Immature natural killer cell (primary cell): ENCODE measurements at regions not wholly inside any gene's neighbourhood (a gene's known extent, or its start where the extent isn't known, plus 50 kb on each side); places are given as distances from the start of the nearest gene placed in this dataset.

Experiments used
- DNase-seq, 3 donors: peaks; one replicate each; pipeline ENCODE4 v3.0.0; 2022; ENCODE audit warnings: mixed read lengths in 1 of 3
- H3K27ac Mint-ChIP-seq, 6 donors: one replicate each; pipeline ENCODE4 v1.8.0; 2020; ENCODE audit warnings: mixed read lengths in 6 of 6, mild to moderate bottlenecking in 5 of 6, inconsistent platforms in 4 of 6, moderate library complexity in 3 of 6
- H3K27me3 Mint-ChIP-seq, 3 donors: one replicate each; pipeline ENCODE4 v1.8.0; 2020 to 2021; ENCODE audit warnings: low read depth in 3 of 3, mild to moderate bottlenecking in 3 of 3, mixed read lengths in 3 of 3, moderate library complexity in 3 of 3, inconsistent platforms in 1 of 3
- H3K36me3 Mint-ChIP-seq, 3 donors: one replicate each; pipeline ENCODE4 v1.8.0; 2020; ENCODE audit warnings: mixed read lengths in 3 of 3, inconsistent platforms in 2 of 3, mild to moderate bottlenecking in 2 of 3
- H3K4me1 Mint-ChIP-seq, 2 donors: one replicate each; pipeline ENCODE4 v1.8.0; 2020; ENCODE audit warnings: inconsistent platforms in 2 of 2, mild to moderate bottlenecking in 2 of 2, mixed read lengths in 2 of 2, moderate library complexity in 1 of 2
- H3K4me3 Mint-ChIP-seq, 5 donors: one replicate each; pipeline ENCODE4 v1.8.0; 2020; ENCODE audit warnings: mild to moderate bottlenecking in 5 of 5, mixed read lengths in 5 of 5, inconsistent platforms in 3 of 5, moderate library complexity in 3 of 5
- H3K9me3 Mint-ChIP-seq, 6 donors: one replicate each; pipeline ENCODE4 v1.8.0; 2020; ENCODE audit warnings: mild to moderate bottlenecking in 6 of 6, mixed read lengths in 6 of 6, inconsistent platforms in 4 of 6, moderate library complexity in 3 of 6

DNA sequence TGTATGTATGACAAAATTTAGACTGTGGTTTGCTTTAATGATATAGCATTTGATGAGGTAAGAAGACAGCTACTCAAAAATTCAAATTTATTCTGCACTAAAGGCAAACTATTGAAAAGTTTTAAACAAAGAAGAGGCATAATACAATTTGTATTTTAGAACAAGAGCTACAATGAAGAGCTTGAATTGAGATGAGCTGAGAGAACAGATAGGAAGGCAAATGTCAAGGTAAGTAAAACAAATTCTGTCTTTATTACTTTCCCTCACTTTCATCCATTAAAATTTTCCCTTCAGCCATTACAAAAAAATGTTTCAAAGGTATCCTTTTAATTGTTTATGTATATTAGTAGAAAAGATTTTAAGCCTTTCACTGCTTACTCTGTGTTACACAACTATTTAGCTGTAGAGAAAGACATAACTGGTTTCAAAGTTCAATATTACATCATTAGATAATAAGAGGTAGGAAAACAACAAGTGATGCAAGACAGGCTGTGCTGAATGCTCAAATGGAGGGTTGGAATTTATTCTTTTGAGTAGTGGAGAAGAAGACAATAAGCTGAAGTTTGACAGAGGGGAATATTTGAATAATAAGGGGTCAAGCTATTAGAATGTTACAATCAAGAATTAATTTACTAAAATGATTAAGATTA is 1334.1 kb downstream of the FSCB start:
- Mint-ChIP-seq H3K4me1 (no peaks in the 10 kb centered on the region), H3K27ac (no peak overlapping the region), H3K27me3 (no peaks in the 10 kb centered on the region), H3K9me3 (peaks cover 11 to 24% (median 20%) of the 10 kb centered on the region in 6 donors), H3K36me3 (no peaks in the 10 kb centered on the region), H3K4me3 (no peak overlapping the region)
- DNase-seq: no peak

DNA sequence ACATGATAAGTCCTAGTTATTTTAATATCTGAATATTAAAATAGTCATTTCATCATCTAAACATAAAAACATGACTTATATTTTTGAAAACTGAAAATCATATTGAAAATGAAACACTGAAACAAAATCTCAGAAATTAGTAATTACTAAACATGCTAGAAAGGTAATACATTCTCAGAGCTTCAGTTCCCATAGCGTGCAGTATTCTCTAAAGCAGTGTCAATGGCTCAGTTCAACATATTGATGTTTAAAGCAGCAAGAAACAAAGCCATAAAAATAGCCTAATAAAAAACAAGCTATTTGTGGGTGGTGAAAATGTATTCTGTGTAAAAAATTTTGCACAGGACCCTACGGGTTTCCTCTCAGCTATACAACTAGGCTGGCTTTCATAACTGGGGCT is 1337.4 kb downstream of the FSCB start:
- no peak for DNase-seq
- Mint-ChIP-seq H3K4me3 (no peak overlapping the region), H3K36me3 (no peaks in the 10 kb centered on the region), H3K27me3 (no peaks in the 10 kb centered on the region), H3K4me1 (no peaks in the 10 kb centered on the region), H3K27ac (no peak overlapping the region), H3K9me3 (peaks cover 13 to 33% (median 27%) of the 10 kb centered on the region in 6 donors)

- Mint-ChIP-seq H3K36me3 (no peaks in the 10 kb centered on the region), H3K4me1 (no peaks in the 10 kb centered on the region), H3K9me3 (peaks cover 13 to 44% (median 36%) of the 10 kb centered on the region in 6 donors), H3K27me3 (no peaks in the 10 kb centered on the region), H3K4me3 (no peak overlapping the region), H3K27ac (no peak overlapping the region)
- no peak for DNase-seq
Observed at GRCh38 chr14:43168371-43168925, 1338.6 kb downstream of the FSCB start.

DNA sequence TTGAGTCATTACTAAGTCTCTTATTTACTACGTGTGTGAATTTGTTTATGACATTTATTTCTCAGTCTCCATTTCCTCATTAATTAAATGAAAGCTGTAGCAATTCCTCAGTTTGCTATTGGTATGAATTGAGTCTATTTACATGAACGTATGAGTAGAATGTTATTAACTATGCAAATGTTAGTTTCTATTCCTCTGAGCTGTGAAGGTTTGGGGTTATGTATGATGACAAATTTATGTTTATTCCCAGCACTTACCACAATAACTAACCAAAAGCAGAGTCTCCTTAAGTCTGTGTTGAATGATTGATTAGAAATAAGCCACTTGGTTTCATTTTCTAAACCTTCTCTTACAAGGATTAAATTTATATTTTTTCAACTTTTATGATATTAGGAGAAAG is 1340.9 kb downstream of the FSCB start:
- Mint-ChIP-seq H3K27me3 (no peaks in the 10 kb centered on the region), H3K36me3 (no peaks in the 10 kb centered on the region), H3K27ac (no peak overlapping the region), H3K4me1 (no peaks in the 10 kb centered on the region), H3K4me3 (no peak overlapping the region), H3K9me3 (peaks cover 4 to 49% (median 33%) of the 10 kb centered on the region in 6 donors)
- no peak for DNase-seq

GRCh38 chr14:43165651-43166050 is 1341.4 kb downstream of the FSCB start:
- no peaks in the 10 kb centered on the region for H3K27me3 Mint-ChIP-seq
- no peaks in the 10 kb centered on the region for H3K4me1 Mint-ChIP-seq
- no peak for DNase-seq
- no peak overlapping the region for H3K27ac Mint-ChIP-seq
- H3K4me3 Mint-ChIP-seq: no peak overlapping the region
- H3K36me3 Mint-ChIP-seq: no peaks in the 10 kb centered on the region
- H3K9me3 Mint-ChIP-seq: peaks cover 7 to 44% (median 28%) of the 10 kb centered on the region in 6 donors

- no peak overlapping the region for H3K4me3 Mint-ChIP-seq
- no peaks in the 10 kb centered on the region for H3K27me3 Mint-ChIP-seq
- no peaks in the 10 kb centered on the region for H3K4me1 Mint-ChIP-seq
- DNase-seq: no peak
- H3K27ac Mint-ChIP-seq: no peak overlapping the region
- no peaks in the 10 kb centered on the region for H3K36me3 Mint-ChIP-seq
- H3K9me3 Mint-ChIP-seq: peaks cover 5 to 49% (median 26%) of the 10 kb centered on the region in 6 donors
Observed at GRCh38 chr14:43161477-43161876, 1345.6 kb downstream of the FSCB start.

DNA sequence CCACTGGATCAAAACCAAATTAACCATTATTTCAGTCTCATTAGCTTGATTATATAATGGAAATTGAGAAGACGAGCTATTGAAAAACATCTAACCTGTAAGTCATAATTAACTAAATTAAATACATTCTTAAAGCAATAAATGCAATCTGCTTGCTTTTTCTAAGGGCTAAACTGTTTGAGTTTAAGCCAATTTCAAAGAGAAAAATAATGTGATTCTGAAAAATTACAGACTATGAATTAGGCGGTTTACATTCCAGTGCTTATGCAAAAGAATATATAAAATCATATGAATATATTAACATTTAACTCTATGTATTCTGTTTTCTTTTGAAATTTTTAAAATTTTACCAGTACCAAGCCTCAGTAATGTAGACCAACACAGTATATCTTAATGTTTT is 1349.4 kb downstream of the FSCB start:
- Mint-ChIP-seq H3K4me3 (no peak overlapping the region), H3K27me3 (peaks cover 0 to 2% (median 0%) of the 10 kb centered on the region in 3 donors), H3K4me1 (no peaks in the 10 kb centered on the region), H3K9me3 (peaks cover 5 to 43% (median 26%) of the 10 kb centered on the region in 6 donors), H3K36me3 (peaks cover 0 to 5% (median 0%) of the 10 kb centered on the region in 3 donors), H3K27ac (no peak overlapping the region)
- DNase-seq: no peak

DNA sequence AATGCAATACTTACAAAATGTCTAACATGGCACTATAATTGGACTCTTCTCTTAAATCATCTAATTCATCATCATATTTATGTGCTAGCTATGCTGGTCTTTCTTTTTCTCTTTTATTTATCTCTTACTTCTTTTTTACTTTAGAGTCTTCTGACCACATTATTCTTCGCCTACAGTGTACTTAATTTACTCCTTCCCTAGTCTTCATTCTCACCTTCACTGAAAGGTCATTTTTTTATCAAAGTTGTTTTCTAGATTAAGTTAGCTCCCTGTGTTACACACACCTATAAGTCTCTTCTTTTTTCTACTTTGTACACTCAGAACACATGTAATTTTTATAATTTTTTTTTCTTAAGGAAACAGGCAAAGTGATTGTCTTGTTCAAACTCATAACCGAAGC is 1351.2 kb downstream of the FSCB start:
- no peak for DNase-seq
- H3K9me3 Mint-ChIP-seq: peaks cover 3 to 41% (median 23%) of the 10 kb centered on the region in 6 donors
- H3K27me3 Mint-ChIP-seq: peaks cover 0 to 2% (median 0%) of the 10 kb centered on the region in 3 donors
- H3K4me3 Mint-ChIP-seq: no peak overlapping the region
- H3K4me1 Mint-ChIP-seq: no peaks in the 10 kb centered on the region
- no peak overlapping the region for H3K27ac Mint-ChIP-seq
- peaks cover 0 to 5% (median 0%) of the 10 kb centered on the region in 3 donors for H3K36me3 Mint-ChIP-seq

- H3K4me1 Mint-ChIP-seq: no peaks in the 10 kb centered on the region
- DNase-seq: no peak
- H3K9me3 Mint-ChIP-seq: peaks cover 2 to 41% (median 24%) of the 10 kb centered on the region in 6 donors
- H3K27me3 Mint-ChIP-seq: peaks cover 0 to 2% (median 0%) of the 10 kb centered on the region in 3 donors
- H3K4me3 Mint-ChIP-seq: no peak overlapping the region
- H3K36me3 Mint-ChIP-seq: peaks cover 0 to 5% (median 0%) of the 10 kb centered on the region in 3 donors
- H3K27ac Mint-ChIP-seq: no peak overlapping the region
Observed at GRCh38 chr14:43155258-43155657, 1351.8 kb downstream of the FSCB start.

DNA sequence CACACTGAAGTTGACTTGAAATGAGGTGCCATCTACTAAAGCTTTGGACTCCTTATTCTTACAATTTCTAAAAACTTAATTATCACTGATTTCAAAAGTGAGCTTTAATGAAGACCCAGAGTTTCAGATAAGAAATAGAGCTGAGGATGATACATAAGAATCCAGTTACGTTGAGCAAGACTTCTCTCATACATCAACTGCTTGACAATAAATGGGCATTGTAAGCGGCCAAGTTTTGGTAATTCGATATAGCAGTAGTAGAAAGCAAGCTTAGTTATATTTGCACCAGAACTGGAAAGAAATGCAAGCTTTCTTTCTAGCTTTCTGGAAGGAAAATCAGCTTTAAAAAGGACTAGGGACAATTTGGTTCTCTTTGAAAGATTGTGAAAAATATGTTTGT is 1359.6 kb downstream of the FSCB start:
- DNase-seq: no peak
- H3K4me3 Mint-ChIP-seq: no peak overlapping the region
- H3K9me3 Mint-ChIP-seq: peaks cover 6 to 30% (median 9%) of the 10 kb centered on the region in 6 donors
- H3K27me3 Mint-ChIP-seq: no peaks in the 10 kb centered on the region
- no peaks in the 10 kb centered on the region for H3K4me1 Mint-ChIP-seq
- no peak overlapping the region for H3K27ac Mint-ChIP-seq
- H3K36me3 Mint-ChIP-seq: no peaks in the 10 kb centered on the region

DNA sequence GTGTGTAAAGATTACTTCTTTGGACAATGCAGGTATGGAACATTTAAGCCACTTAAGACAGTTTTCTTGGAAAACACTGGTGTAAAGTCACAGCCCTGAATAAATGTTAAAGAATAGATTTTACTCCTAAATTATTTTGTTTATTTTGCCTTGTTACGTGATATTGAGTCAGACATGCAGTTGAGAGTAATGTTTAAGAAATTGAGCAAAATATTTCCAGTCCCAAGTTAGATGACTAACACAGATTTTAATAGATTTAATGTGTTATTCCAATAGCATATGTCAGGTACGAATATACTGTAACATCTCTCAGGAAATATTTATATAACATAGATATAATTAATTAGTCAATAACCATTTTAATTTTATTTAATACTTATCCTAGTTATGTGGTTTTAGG is 1361.7 kb downstream of the FSCB start:
- DNase-seq: no peak
- no peaks in the 10 kb centered on the region for H3K36me3 Mint-ChIP-seq
- H3K9me3 Mint-ChIP-seq: peaks cover 5 to 20% (median 11%) of the 10 kb centered on the region in 6 donors
- no peak overlapping the region for H3K27ac Mint-ChIP-seq
- no peak overlapping the region for H3K4me3 Mint-ChIP-seq
- no peaks in the 10 kb centered on the region for H3K4me1 Mint-ChIP-seq
- no peaks in the 10 kb centered on the region for H3K27me3 Mint-ChIP-seq

DNA sequence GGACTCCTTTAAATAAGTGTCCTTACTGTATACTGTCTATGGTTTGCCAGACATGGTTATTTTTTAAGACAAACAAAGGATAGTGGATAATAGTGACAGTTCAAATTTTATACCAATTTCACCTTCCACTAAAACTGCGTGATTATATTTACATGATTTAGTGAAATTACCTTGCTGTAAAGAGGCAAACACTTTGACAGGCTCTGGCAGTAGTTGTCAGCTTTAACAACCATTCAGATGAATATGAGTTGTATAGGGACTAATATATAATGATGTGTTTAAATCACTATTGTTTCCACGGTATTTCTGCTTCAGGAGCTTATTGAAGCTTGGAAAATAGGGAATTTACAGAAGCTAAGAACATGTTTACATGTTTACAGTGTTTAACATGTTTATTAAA is 1364.0 kb downstream of the FSCB start:
- H3K9me3 Mint-ChIP-seq: peaks cover 10 to 32% (median 20%) of the 10 kb centered on the region in 6 donors
- H3K36me3 Mint-ChIP-seq: no peaks in the 10 kb centered on the region
- no peaks in the 10 kb centered on the region for H3K27me3 Mint-ChIP-seq
- H3K4me1 Mint-ChIP-seq: no peaks in the 10 kb centered on the region
- H3K4me3 Mint-ChIP-seq: no peak overlapping the region
- DNase-seq: no peak
- no peak overlapping the region for H3K27ac Mint-ChIP-seq

GRCh38 chr14:43141636-43142191 is 1365.4 kb downstream of the FSCB start:
- H3K36me3 Mint-ChIP-seq: no peaks in the 10 kb centered on the region
- H3K4me1 Mint-ChIP-seq: no peaks in the 10 kb centered on the region
- H3K27me3 Mint-ChIP-seq: no peaks in the 10 kb centered on the region
- DNase-seq: no peak
- H3K4me3 Mint-ChIP-seq: no peak overlapping the region
- peaks cover 8 to 36% (median 24%) of the 10 kb centered on the region in 6 donors for H3K9me3 Mint-ChIP-seq
- H3K27ac Mint-ChIP-seq: no peak overlapping the region

- no peaks in the 10 kb centered on the region for H3K4me1 Mint-ChIP-seq
- H3K9me3 Mint-ChIP-seq: peaks cover 6 to 42% (median 28%) of the 10 kb centered on the region in 6 donors
- H3K27ac Mint-ChIP-seq: no peak overlapping the region
- no peak overlapping the region for H3K4me3 Mint-ChIP-seq
- H3K27me3 Mint-ChIP-seq: no peaks in the 10 kb centered on the region
- no peak for DNase-seq
- no peaks in the 10 kb centered on the region for H3K36me3 Mint-ChIP-seq
Observed at GRCh38 chr14:43140453-43140852, 1366.6 kb downstream of the FSCB start.
